HG03460 (cell line): ENCODE measurements at regions not wholly inside any gene's neighbourhood (a gene's known extent, or its start where the extent isn't known, plus 50 kb on each side); places are given as distances from the start of the nearest gene placed in this dataset.
"Not testable (repeated sequence)": the region's sequence is repeated elsewhere in the genome, so short reads cannot be mapped to it uniquely, and the experiment has no call there.

ENCODE experiments used
- ATAC-seq: cut with Tn5 transposase; IDR thresholded peaks from one replicate; pipeline ENCODE4 v1.9.1; 2021; ENCODE audit not compliant: unreplicated experiment

DNA sequence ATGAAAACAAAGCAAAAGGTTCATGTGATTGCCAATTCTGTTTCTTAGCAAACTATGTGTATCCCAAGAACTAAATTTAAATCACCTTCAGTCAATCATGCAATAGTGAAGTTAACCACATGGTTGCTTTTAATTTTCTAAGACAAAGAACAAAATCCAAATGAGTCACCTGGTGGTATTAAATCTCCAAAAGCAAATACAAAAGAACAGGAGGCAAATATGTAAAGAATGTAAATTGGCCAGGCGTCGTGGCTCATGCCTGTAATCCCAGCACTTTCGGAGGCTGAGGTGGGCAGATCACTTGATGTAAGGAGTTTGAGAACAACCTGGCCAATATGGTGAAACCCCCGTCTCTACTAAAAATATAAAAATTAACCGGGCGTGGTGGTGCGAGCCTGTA is 54.2 kb upstream of the PIK3R4 start:
- ATAC-seq, result no peak

DNA sequence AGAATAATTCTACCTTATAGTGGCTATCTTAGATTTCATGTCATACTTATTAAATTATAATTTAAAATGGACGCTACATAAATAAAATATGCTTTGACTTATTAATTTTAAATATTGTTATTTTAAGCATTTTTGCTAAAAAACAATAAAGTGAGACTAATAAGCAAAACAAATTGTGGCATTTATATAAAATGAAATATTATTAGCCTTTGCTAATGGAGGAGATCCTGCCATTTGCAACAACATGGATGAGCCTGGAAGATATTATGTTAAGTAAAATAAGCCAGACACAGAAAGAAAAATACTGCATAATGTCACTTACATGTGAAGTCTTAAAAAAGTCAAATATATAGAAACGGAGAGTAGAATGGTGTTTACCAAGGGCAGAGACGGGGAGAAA is 54.8 kb upstream of the PIK3R4 start:
- no peak for ATAC-seq

DNA sequence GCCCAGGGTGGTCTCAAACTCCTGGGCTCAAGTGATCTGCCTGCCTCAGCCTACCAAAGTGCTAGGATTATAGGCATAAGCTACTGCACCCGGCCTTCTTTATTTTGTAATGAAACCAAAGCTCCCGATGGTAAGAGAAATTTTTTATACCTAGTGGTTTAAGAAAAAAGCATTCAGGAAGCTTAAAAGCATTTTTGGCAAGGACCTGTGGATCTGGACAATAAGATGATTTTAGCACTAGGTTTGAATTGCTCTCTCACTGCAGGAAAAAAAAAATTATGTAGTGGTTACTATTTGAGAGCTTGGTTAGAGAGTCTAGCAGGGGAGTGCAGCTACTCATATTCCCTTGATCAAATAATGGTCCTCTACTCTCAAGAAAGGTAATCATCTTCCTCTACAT is 64.9 kb upstream of the PIK3R4 start:
- no peak for ATAC-seq

DNA sequence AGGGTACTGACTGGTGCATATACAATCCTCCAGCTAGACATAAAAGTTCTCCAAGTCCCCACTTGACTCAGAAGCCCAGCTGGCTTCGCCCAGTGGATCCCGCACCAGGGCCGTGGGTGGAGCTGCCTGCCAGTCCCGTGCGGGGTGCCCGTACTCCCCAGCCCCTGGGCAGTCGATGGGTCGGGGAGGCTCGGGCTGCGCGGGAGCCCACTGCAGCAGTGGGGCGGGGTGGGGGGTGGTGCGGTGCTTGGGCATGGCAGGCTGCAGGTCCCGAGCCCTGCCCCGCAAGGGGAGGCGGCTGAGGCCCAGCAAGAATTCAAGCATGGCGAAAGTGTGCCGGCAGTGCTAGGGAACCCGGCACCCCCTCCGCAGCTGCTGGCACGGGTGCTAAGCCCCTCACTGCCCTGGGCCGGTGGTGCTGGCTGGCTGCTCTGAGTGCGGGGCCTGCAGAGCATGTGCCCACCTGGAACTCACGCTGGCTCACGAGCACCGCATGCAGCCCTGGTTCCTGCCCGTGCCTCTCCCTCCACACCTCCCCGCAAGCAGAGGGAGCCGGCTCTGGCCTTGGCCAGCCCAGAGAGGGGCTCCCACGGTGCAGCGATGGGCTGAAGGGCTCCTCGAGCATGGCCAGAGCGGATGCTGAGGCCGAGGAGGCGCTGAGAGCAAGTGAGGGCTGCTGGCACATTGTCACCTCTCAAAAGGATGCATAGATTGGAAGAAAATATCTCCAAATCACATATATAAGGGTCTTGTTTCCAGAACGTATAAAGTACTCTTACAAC is 68.3 kb upstream of the PIK3R4 start:
- no peak for ATAC-seq

DNA sequence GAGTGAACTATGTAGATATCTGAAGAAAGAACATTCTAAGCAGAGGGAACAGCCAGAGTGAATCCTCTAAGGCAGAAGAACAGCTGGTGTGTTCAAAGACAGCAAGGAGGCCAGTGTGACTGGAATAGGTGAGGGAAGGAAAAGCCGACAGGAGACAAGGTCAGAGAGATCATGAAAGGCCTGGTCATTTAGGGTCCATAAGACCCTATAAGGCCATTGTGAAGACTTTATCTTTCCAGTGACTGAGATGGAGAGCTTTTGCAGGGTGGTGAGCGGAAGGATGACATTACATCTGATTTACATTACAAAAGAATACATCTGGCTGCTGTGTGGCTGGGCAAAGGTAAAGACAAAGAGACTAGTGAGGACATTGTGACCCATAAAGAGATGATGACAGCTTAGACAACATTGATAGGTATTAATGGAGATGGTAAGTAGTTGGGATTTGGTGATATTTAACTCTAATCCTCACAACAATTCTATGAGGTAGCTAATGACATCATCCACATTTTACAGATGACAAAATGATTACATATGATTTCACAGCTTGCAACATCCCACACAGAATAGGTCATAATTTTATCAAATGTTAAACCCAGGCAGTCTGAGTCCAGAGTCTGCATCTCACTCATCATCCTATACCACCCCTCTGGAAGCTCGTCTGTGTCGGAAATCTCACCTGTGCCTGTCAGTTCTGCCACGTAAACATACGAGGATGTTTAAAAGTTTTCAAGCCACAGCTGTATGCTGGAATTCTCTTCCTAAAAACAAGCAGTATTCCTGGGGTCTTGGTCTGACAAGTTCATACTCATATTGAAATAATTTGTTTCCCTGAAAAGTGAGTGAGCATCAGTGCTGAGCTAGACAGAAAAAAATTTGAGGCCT is 70.2 kb upstream of the PIK3R4 start:
- no peak for ATAC-seq

DNA sequence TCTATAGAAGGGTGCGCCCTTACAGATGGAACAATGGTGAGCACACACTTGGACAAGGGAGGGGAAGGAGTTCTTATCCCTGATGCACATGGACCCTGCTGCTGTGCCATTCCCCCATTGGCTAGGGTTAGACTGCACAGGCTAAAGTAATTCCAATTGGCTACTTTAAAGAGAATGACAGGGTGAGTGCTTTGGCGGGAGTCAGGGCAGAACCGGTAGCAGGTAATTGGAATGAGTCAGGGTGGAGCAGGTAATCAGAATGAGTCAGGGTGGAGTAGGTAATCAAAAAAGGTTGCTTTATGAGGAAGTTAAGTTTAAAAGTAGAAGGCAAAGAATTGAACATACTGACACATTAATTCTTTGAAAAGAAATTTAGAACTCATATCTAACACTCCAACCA is 71.4 kb upstream of the PIK3R4 start:
- not testable (repeated sequence) for ATAC-seq

DNA sequence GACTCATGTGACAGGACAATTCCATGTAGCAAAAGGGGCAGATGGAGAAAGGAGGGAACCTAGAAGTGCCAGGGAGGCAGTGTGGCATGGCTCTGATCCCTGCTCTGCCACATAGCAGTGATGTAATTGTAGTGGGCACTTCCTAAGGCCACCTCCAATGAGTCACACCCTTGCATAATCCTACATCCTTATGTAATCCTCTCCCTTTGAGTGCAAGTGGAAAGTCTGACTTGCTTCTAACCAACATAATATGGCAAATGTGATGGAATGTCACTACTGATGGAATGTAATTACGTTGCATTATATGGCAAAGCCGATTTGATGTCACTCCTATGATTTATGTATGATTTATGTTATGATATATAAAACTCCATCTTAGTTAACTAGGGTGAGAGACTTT is 72.9 kb upstream of the ATP2C1 start:
- no peak for ATAC-seq

DNA sequence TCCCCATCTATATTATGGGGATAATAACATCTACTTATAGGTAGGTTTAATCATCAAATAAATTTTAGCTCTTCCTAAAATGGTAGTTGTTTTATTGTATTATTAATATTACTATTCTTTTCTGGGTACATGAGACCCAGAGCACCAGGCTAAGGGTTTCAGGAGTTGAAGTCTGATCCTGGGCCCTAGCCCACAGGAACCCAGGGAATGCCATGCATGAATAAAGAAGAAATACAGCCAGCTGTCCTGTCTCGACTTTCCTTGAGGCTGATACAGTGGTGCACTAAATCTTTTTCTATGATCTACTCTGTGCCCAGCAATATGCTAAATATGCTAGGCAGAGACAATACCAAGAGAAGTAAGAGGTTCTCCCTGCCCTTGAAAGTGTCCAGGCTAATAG is 72.1 kb upstream of the ATP2C1 start:
- no peak for ATAC-seq

DNA sequence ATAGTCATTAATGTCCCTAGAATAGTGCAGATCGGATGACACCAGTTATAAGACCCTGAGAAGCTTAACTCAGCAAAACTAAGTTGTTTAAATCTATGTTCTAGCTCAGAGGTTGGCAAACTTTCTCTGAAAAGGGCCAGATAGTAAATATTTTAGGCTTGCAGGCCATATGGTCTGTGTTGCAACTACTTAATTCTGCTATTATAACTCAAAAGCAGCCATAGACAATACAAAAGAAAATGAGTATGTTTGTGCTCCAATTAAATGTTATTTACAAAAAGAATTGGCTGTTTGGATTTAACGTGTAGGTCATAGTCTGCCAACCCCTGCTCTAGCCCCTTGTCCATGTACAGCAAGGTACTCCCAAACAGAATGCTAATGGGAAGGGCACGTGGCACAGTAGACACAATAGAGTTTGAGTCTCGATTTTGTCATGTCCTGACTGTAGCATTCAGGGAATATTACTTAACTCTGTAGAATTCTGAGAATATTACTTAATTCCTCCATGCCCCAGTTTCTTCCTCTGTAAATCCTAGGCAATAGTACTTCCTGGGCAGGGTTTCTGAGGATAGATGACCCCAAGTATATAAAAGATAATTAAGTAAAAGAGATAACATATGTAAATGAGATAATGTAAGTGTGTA is 70.5 kb upstream of the ATP2C1 start:
- no peak for ATAC-seq

DNA sequence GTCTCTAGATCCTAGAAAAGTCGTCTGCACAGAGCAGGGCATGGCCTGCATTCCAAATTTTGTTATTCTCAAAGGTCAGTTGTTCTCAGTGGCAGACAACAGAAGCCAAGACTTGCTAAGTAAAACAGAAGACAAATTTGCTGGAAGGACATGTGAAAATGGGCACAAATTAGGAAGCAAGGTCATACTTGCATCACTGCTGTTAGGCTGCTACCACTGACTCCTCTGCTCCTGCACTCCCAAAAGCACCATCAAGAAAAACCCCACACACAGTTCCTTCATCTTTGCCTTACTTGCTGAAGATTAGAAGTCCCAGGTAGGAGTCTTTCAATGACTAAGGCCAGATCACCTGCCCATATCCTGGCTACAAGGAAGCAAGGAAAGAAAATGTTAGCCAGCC is 69.9 kb upstream of the ATP2C1 start:
- ATAC-seq, result no peak

DNA sequence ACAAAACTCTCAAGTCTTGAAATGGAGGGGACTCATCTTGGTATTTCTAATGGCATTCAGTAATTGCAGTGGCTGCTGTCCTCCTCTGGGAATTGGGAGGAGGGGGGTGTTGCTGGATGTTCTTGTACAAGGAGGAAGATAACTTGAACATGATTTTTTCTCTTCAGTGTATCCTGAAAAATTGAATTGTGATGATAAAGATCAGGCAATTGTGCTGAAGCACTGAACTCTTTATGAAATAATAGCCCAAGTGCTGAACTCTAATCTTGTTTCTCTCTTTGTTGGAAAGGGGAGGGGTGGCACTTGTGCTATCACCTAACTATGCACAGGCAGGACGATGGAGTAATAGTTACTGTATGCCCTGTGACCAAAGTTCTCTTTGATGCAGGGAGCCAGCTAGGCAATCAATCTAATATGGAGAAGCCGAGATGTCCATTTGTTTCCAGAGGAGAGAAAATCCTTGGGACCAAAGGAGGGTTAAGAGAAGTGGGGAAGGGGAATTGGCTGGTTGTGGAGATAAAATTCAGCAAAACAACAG is 68.1 kb upstream of the ATP2C1 start:
- ATAC-seq, result no peak

DNA sequence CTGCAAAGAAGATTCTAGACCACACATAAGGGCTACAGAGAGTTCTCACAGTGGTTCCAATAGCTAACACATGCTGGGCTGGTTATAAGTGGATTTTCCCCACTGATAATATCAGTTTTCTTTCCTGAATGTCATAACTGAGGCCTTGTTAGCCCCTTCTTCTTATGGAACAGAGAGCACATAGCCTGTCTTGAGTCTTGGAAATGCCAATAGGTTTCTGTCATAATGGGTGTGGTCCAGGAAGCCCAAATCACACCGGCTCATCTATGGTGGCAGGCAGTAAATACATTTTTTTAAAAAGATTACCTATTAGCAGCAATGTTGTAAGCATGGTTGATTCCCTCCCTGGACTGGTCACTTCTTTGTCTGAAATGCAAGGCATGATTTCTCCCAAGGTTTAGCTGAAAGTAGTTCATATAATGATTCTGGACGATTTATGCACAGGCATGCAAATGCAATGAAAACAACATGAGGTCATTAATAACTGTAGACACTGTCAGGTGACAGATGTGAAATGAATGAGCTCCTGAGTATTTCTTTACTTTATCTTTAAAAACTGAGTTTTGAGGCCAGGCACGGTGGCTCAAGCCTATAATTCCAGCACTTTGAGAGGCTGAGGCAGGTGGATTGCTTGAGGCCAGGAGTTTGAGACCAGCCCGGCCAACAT is 67.2 kb upstream of the ATP2C1 start:
- ATAC-seq, result no peak

DNA sequence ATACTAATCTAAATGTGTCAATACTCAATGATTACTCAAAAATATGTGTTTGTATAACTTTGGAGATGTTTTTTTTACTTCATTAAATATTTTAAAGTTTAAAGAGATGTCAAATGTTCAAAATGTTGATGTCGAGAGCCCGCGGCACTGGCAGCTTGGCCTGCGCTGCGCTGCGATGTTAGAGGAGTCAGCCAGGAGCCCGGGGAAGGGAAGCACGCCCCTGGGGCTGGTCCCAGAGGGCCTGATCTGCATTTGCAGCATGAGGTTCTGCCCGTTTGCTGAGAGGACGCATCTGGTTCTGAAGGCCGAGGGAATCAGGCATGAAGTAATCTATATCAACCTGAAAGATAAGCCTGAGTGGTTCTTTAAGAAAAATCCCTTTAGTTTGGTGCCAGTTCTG is 66.4 kb upstream of the ATP2C1 start:
- ATAC-seq, result no peak

DNA sequence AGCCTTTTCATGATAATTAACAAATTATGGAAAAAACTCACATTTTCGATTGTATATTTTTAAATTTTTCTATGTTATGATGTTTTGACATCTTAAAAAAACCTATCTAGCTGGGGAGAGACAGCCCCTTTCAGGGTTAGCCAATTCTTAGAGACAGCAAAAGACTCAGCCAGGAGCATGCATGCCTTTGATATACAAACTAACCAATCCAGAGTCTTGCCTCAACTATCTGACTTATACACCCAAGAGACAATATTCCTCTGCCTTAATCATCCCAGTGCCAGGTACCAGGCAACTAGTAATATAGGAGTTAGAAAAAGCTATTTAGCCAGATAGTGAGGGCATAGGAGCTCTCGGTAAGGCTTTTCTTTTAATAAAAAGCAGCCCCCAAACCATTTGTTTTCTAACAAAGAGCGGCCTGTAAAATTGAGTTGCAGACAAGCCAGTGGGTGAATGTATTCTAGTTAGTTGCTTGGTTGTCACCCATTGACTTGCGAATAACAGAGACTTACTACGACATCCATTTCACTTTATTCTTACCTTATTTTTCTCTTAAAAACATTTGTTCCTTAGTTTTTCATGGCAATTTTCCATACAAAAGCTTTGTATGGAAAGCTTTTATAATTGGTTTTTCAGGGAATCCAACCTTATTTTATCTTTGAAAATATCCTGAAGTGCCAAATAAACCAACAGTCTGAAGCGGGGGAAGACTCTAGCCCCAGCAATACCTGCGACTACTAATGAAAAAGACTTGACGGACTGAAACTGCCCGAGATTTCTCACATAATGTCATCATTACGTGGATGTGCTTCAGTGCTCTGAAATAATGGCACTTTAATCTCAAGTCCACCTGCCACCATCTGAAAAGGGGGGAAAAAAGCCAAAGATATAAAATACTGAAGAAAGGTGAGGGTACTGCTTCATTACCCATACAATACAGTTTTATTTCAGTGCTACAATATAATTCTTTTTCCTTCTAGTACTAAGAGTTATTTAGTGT is 64.6 kb upstream of the ATP2C1 start:
- no peak for ATAC-seq

DNA sequence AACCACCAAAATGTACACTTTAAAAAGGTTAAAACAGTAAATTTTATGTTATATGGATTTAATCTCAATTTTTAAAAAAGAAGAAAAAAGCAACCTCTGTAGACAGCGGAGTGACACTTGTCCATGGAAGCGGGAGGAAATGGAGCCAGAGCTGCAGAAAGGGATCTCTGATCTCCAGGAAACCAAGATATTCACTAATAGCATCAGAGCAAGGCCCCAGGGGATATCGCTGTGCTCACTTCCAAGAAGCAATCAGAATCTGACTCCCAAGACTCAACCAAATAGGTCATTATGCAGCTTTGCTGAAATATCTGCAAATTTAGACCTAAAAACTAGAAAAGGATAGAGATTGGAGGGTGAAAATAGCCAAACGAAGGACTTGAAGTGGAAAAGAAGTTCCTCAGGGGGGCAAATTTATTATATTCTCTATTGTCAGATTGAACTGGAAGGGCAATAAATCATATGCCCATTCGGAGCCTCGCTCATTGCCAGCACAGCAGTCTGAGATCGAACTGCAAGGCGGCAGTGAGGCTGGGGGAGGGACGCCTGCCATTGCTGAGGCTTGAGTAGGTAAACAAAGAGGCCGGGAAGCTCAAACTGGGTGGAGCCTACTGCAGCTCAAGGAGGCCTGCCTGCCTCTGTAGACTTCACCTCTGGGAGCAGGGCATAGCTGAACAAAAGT is 62.0 kb upstream of the ATP2C1 start:
- no peak for ATAC-seq

DNA sequence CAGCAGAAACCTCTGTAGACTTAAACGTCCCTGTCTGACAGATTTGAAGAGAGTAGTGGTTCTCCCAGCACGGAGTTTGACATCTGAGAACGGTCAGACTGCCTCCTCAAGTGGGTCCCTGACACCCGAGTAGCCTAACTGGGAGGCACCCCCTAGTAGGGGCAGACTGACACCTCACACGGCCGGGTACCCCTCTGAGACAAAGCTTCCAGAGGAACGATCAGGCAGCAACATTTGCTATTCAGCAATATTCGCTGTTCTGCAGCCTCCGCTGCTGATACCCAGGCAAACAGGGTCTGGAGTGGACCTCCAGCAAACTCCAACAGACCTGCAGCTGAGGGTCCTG is 61.5 kb upstream of the ATP2C1 start:
- not testable (repeated sequence) for ATAC-seq

DNA sequence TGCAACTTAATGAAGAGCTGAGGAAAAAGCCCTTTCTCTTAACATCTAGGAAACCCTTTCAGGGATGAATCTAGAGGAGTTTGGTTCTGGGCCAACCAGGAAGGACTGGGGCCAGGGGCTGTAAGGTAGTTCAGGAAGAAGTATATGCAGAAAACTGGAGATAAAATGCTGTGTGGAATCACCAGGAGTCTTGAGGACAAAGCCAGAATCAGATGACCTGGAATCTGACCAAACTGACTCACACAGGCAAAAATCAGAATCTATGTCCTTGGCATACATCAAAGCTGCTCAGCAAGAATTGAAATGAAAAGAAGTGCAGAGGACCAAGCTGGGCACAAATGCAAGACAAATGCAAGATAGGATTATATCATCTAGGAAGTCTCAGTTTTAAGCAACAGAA is 59.4 kb upstream of the ATP2C1 start:
- ATAC-seq, result no peak

DNA sequence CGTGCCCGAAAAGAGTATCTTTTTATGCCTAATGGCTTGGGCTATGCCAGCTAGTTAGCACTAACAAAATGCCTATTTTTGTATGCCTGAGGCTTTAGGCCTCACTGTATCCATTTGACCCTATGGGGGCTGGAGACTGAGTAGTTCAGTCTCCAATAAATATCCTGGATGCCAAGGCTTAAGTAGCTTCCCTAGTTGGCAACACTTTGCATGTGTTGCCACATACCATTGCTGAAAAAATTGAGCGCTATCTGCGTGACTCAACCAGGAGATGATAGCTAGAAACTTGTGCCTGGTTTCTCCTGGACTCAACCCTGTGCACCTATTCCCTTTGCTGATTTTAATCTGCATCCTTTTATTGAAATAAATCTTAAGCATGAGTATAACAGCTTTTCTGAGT is 58.4 kb upstream of the ATP2C1 start:
- no peak for ATAC-seq

DNA sequence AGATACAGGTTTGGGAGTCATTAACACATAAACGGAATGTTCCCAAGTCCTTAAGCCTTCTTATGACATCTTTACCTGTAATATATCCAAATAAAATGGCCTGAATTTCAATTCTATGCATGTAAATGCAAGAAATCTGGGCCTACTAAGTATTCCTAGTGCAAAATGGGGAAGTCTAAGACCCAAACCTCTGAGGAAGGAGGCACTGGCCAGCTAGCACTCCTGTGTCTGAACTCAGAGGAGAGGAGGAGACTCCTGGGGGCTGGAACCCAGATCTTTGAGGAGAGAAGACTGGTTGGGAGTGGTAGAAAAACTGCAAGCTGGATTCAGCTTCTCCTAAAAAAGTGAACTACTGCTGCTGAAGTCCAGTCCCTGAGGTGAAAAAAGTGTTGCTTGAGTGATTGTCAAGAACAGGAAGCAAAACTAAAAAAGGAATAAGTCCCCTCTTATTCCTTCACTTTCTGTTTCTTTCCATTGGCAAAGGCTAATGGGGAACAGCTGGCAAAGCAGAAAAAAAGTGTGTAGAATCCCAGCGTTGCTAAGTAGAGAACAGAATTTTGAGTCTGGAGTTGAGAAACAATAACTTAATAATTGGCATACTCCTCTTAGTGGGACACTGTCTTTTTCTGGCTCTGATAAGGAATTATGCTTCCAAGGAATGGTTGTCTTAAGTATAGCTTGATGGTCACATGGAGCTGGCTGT is 54.8 kb upstream of the ATP2C1 start:
- ATAC-seq, result no peak
